Motor neuron (in vitro differentiated cells): ENCODE measurements at regions not wholly inside any gene's neighbourhood (a gene's known extent, or its start where the extent isn't known, plus 50 kb on each side); places are given as distances from the start of the nearest gene placed in this dataset.
"Not testable (repeated sequence)": the region's sequence is repeated elsewhere in the genome, so short reads cannot be mapped to it uniquely, and the experiment has no call there.

Source experiments
- ATAC-seq, 8 experiments: fragments of 200-7000 bp; cut with Tn5 transposase; replicated peaks in 6 of 8; 2 replicates each; pipeline ENCODE4 v1.8.0; 2021; ENCODE audit warnings: mild to moderate bottlenecking in 8 of 8, moderate library complexity in 8 of 8
- H3K27ac ChIP-seq, 2 donors: fragments of 250-450 bp; sonication (Bioruptor Pico); 2 replicates each; pipeline ENCODE4 v1.9.0; 2021; ENCODE audit warnings: antibody characterized with exemption in 2 of 2, mild to moderate bottlenecking in 2 of 2, moderate library complexity in 1 of 2
- H3K4me1 ChIP-seq, 2 donors: fragments of 250-450 bp; sonication (Bioruptor Pico); replicated peaks in 1 of 2; 2 replicates each; pipeline ENCODE4 v1.6.1; 2021; ENCODE audit warnings: antibody characterized with exemption in 2 of 2, mild to moderate bottlenecking in 2 of 2, moderate library complexity in 1 of 2
- H3K4me3 ChIP-seq, 5 donors: fragments of 250-450 bp; sonication (Bioruptor Pico); 2 replicates each; pipeline ENCODE4 v1.9.0; 2021; ENCODE audit warnings: antibody characterized with exemption in 5 of 5, mild to moderate bottlenecking in 5 of 5, moderate library complexity in 4 of 5
- WGBS, 10 experiments: fragments of 450-650 bp; shearing (Covaris generic); methylation state at CpG; one replicate each; pipeline ENCODE4 v1.0.0; 2022; 5-methylcytosine and 5-hydroxymethylcytosine counted together
- in situ Hi-C, 9 experiments: fragments of 400-800 bp; cut with MboI; loops; one replicate each; pipeline ENCODE4 v1.15.0; 2021; ENCODE audit warnings: low sequenced_read_pairs in 9 of 9, low pct_unique_long_range_greater_than_20kb in 2 of 9; ENCODE audit not compliant: unreplicated experiment in 9 of 9

DNA sequence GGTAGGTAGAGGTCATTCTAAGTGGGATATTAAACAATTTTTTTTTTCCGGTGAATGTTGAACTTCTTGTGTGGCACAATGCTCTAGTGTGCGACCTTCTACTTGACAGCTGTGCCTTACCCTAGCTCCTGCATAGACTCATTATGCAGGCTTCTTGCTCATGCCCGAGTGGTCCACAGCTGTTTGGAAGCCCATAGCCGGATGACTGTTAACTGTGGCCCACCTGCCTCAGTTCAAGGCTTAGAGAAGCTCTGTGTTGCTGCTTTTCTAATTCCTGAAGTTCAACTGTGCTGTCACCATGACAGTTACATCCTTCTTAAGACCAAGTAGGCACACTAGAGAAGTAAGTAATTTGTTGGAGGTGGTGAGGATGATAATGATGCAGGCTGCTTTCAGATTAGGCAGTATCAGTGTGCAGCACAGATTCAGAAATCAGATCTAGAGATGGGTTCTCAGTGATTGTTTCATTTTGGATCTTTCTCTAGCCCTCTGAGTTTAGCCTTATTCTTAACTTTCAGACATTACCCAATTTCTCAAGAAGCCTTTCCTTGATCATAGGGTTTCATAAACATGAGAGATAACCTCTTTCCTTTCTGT is 278.4 kb downstream of the PHF14 start:
- H3K27ac ChIP-seq: no peak overlapping the region
- no peak overlapping the region for H3K4me3 ChIP-seq
- H3K4me1 ChIP-seq: no peaks in the 10 kb centered on the region
- WGBS, 10 experiments: 60 to 100% (median 86%) methylated on average over 1 to 3 of the region's 4 CpGs; no CpG with 5 or more reads in 5 of the 10 experiments
- no peak for ATAC-seq
- in situ Hi-C loops: no loop called here

- Histone ChIP-seq H3K4me1 (no peaks in the 10 kb centered on the region), H3K27ac (no peak overlapping the region), H3K4me3 (no peak overlapping the region)
- ATAC-seq: no peak
- 17 to 80% (median 45%) methylated on average over 1 to 3 of the region's 3 CpGs for WGBS, 10 experiments
- in situ Hi-C loops: no loop called here
These were observed 279.1 kb downstream of the PHF14 start for GRCh38 chr7:11252705-11253272.

- 0 to 100% (median 90%) methylated on average over 1 to 4 of the region's 4 CpGs; no CpG with 5 or more reads in 3 of the 10 experiments for WGBS, 10 experiments
- H3K4me3 ChIP-seq: no peak overlapping the region
- no peak for ATAC-seq
- no peak overlapping the region for H3K27ac ChIP-seq
- in situ Hi-C loops: no loop called here
- no peaks in the 10 kb centered on the region for H3K4me1 ChIP-seq
These were observed 282.8 kb downstream of the PHF14 start for GRCh38 chr7:11256501-11256900.

- in situ Hi-C loops: no loop called here
These were observed 287.8 kb downstream of the PHF14 start for GRCh38 chr7:11261470-11261869.

GRCh38 chr7:11266101-11266500 is 292.4 kb downstream of the PHF14 start:
- Histone ChIP-seq H3K4me1 (no peaks in the 10 kb centered on the region), H3K27ac (no peak overlapping the region), H3K4me3 (no peak overlapping the region)
- in situ Hi-C loops: no loop called here
- 0 to 100% (median 50%) methylated on average over 1 to 2 of the region's 2 CpGs; no CpG with 5 or more reads in 1 of the 10 experiments for WGBS, 10 experiments
- no peak for ATAC-seq

More at GRCh38 chr7:11261470-11261869, 287.8 kb downstream of the PHF14 start:
- H3K4me3 ChIP-seq: no peak overlapping the region
- no peak overlapping the region for H3K27ac ChIP-seq
- H3K4me1 ChIP-seq: no peaks in the 10 kb centered on the region
- ATAC-seq: peak in 1 of 8 experiments; percentile 45

- 0 to 95% (median 76%) methylated on average over 1 to 2 of the region's 2 CpGs; no CpG with 5 or more reads in 2 of the 10 experiments for WGBS, 10 experiments
- Histone ChIP-seq H3K4me1 (peaks cover 0 to 4% of the 10 kb centered on the region in 2 donors), H3K27ac (no peak overlapping the region), H3K4me3 (no peak overlapping the region)
- no peak for ATAC-seq
- in situ Hi-C loops: no loop called here
These were observed 298.7 kb downstream of the PHF14 start for GRCh38 chr7:11272352-11272751.

DNA sequence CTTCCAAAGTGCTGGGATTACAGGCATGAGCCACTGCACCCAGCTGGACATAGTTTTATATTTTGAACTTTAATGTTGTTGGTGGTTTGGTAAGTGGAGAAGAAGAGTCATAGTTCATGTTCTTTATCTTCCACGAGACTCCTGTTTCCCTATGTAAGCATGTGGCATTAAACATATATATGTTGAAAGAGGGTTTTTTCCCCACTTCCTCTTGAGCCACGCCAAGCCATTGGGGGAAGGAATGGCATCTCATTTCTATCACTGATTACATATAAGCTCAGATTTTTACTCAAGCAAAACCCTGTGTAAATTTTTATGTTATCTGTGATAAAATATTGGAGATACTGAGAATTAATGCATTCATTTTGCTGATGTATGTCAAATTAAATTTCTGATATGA is 300.4 kb downstream of the PHF14 start:
- 0 to 94% (median 60%) methylated on average over 1 to 2 of the region's 2 CpGs; no CpG with 5 or more reads in 2 of the 10 experiments for WGBS, 10 experiments
- in situ Hi-C loops: no loop called here

DNA sequence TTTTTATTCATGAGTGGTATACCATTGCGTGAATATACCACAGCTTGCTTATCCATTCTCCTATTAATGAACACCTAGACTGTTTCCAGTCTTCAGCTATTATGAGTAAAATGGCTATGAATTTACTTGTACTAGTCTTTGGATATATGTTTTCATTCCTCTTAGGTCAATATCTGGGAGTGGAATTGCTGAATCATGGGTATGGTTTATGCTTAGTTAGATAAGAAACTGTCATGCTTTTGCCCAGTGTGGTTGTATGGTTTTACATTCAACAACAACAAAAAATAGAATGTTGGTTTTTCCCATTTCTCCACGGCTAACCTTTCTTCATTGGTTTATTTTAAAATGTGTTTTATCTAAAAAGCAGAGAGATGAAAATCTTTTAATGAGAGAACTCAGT is 308.3 kb downstream of the PHF14 start:
- in situ Hi-C loops: no loop called here

More for the DNA sequence above, 300.4 kb downstream of the PHF14 start:
- Histone ChIP-seq H3K4me1 (peaks cover 0 to 4% of the 10 kb centered on the region in 2 donors), H3K4me3 (no peak overlapping the region), H3K27ac (no peak overlapping the region)
- no peak for ATAC-seq

DNA sequence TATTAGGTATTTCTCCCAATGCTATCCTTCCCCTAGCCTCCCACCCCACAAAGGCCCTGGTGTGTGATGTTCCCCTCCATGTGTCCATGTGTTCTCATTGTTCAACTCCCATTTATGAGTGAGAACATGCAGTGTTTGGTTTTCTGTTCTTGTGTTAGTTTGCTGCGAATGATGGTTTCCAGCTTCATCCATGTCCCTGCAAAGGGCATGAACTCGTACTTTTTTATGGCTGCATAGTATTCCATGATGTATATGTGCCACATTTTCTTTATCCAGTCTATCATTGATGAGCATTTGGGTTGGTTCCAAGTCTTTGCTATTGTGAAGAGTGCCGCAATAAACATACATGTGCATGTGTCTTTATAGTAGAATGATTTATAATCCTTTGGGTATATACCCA is 309.9 kb downstream of the PHF14 start:
- in situ Hi-C loops, H3K4me3 ChIP-seq, ATAC-seq, H3K4me1 ChIP-seq, H3K27ac ChIP-seq: not testable (repeated sequence)
- 90 to 100% (median 100%) methylated on average over 1 to 2 of the region's 3 CpGs; no CpG with 5 or more reads in 7 of the 10 experiments for WGBS, 10 experiments

More for the DNA sequence above, 308.3 kb downstream of the PHF14 start:
- Histone ChIP-seq H3K27ac (no peak overlapping the region), H3K4me3 (no peak overlapping the region), H3K4me1 (no peaks in the 10 kb centered on the region)
- no peak for ATAC-seq
- 0 to 90% (median 49%) methylated on average over 1 to 2 of the region's 2 CpGs for WGBS, 10 experiments

DNA sequence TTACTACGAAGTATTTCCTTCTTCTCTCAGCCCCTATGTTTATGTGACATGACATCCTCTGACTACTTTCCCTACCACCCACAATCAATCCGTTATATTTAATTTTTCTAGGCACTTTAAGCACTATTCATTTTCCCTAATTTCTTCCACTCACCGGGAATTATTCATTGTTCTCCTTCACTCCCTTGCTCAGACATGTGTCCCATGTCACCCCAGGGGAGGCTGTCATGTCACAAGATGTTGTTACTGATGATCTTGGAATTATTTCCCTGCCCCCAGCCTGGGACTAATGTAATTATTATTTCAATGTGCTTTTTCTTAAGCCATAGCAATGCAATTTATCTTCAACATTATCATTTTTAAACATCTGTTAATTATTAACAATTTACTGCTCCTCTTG is 317.2 kb downstream of the PHF14 start:
- no peak overlapping the region for H3K4me3 ChIP-seq
- WGBS, 10 experiments: 0 to 75% (median 43%) methylated on average over 1 to 3 of the region's 3 CpGs
- peaks cover 5 to 11% of the 10 kb centered on the region in 2 donors for H3K4me1 ChIP-seq
- ATAC-seq: peak in 4 of 8 experiments; percentile 47 to 84 (median 75)
- no peak overlapping the region for H3K27ac ChIP-seq
- in situ Hi-C loops: no loop called here

DNA sequence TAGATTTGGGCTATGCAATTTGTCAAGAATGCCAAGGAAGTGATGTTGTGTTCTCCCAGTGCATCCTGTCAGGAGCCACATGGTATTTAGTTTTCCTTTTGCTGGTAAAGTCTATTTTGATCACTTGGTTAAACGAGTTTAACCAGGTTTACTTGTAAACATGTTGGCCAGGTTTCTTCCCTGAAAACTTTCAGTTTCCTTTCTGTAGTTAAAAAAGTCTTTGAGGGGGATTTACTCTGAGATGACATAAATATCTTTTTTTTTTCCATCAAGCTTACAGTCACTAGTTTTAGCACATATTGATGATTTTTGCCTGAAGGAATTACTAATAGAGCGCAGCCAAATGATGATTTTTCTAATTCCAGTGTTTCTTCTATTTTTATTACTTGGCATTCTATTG is 320.5 kb downstream of the PHF14 start:
- ATAC-seq: no peak
- 21 to 100% (median 80%) methylated on average over 1 to 2 of the region's 2 CpGs; no CpG with 5 or more reads in 1 of the 10 experiments for WGBS, 10 experiments
- Histone ChIP-seq H3K4me3 (no peak overlapping the region), H3K27ac (no peak overlapping the region), H3K4me1 (peaks cover 5 to 11% of the 10 kb centered on the region in 2 donors)
- in situ Hi-C loops: no loop called here

- ATAC-seq: no peak
- in situ Hi-C loops: no loop called here
- H3K27ac ChIP-seq: no peak overlapping the region
- WGBS, 10 experiments: 64 to 100% (median 92%) methylated on average over 1 to 4 of the region's 4 CpGs; no CpG with 5 or more reads in 1 of the 10 experiments
- H3K4me1 ChIP-seq: peaks cover 5 to 11% of the 10 kb centered on the region in 2 donors
- no peak overlapping the region for H3K4me3 ChIP-seq
These were observed 321.3 kb downstream of the PHF14 start for GRCh38 chr7:11294965-11295364.

DNA sequence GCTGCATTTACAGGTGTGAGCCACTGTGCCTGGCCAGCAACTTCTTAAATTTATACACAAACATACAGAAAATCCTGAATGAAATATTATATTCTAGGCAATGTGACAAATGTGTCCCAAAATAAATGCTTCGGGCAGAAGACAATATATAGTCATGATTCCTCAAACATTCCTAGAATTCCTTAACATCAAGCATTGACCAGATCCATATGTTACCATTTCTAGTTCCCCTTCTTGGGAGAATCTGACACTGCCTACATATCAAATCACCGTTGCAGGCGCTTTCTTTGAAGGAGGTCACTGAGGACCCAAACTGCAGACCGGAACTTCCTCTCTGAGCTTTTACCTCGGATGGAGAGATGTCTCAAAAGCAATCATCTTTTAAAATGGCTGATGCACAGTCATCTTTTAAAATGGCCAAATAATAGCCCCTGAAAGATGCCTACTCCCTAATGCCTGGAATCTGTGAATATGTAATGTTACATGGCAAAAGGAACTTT is 323.5 kb downstream of the PHF14 start:
- no peak for ATAC-seq
- no peak overlapping the region for H3K4me3 ChIP-seq
- peaks cover 0 to 2% of the 10 kb centered on the region in 2 donors for H3K4me1 ChIP-seq
- 41 to 100% (median 90%) methylated on average over 1 to 5 of the region's 5 CpGs; no CpG with 5 or more reads in 2 of the 10 experiments for WGBS, 10 experiments
- in situ Hi-C loops: no loop called here
- H3K27ac ChIP-seq: no peak overlapping the region

- Histone ChIP-seq H3K4me1 (no peaks in the 10 kb centered on the region), H3K4me3 (no peak overlapping the region), H3K27ac (no peak overlapping the region)
- in situ Hi-C loops: no loop called here
- ATAC-seq: no peak
These were observed 324.1 kb downstream of the PHF14 start for GRCh38 chr7:11297764-11298163.
